Skeletal muscle tissue (tissue), 3 donors: ENCODE measurements at regions not wholly inside any gene's neighbourhood (a gene's known extent, or its start where the extent isn't known, plus 50 kb on each side); places are given as distances from the start of the nearest gene placed in this dataset.

ENCODE experiments used
- H3K27ac ChIP-seq: one replicate; pipeline ENCODE4 v1.7.0; 2013; ENCODE audit warnings: mild to moderate bottlenecking, low read depth, low read length, inconsistent platforms
- H3K27me3 ChIP-seq, 3 donors: one replicate each; pipeline ENCODE4 v1.7.0; 2013; ENCODE audit warnings: low read length in 3 of 3; ENCODE audit not compliant: control insufficient read depth in 3 of 3, insufficient read depth in 3 of 3
- H3K36me3 ChIP-seq, 3 donors: one replicate each; pipeline ENCODE4 v1.7.0; 2013; ENCODE audit warnings: low read length in 3 of 3; ENCODE audit not compliant: control insufficient read depth in 3 of 3, insufficient read depth in 3 of 3
- H3K4me1 ChIP-seq, 3 donors: one replicate each; pipeline ENCODE4 v1.7.0; 2013; ENCODE audit warnings: low read length in 3 of 3, mild to moderate bottlenecking in 3 of 3; ENCODE audit not compliant: control insufficient read depth in 3 of 3, insufficient read depth in 3 of 3
- H3K4me3 ChIP-seq, 3 donors: one replicate each; pipeline ENCODE4 v1.7.0; 2013; ENCODE audit warnings: low read length in 3 of 3
- H3K9ac ChIP-seq, 3 donors: one replicate each; pipeline ENCODE4 v1.7.0; 2013; ENCODE audit warnings: low read length in 3 of 3, mild to moderate bottlenecking in 3 of 3, moderate library complexity in 2 of 3, low read depth in 1 of 3
- H3K9me3 ChIP-seq, 3 donors: one replicate each; pipeline ENCODE4 v1.7.0; 2013; ENCODE audit warnings: low read length in 3 of 3; ENCODE audit not compliant: control insufficient read depth in 3 of 3
- donor health status: Osteomylitis.

- H3K4me3 ChIP-seq: no peak overlapping the region
- H3K9ac ChIP-seq: no peak overlapping the region
- no peaks in the 10 kb centered on the region for H3K9me3 ChIP-seq
- no peaks in the 10 kb centered on the region for H3K27me3 ChIP-seq
- H3K27ac ChIP-seq: no peak overlapping the region
- H3K4me1 ChIP-seq: no peaks in the 10 kb centered on the region
- no peaks in the 10 kb centered on the region for H3K36me3 ChIP-seq
These were observed 181.5 kb downstream of the SLIT2 start for GRCh38 chr4:20433097-20433705.

- no peaks in the 10 kb centered on the region for H3K9me3 ChIP-seq
- H3K27ac ChIP-seq: no peak overlapping the region
- no peak overlapping the region for H3K4me3 ChIP-seq
- H3K27me3 ChIP-seq: no peaks in the 10 kb centered on the region
- H3K4me1 ChIP-seq: no peaks in the 10 kb centered on the region
- H3K36me3 ChIP-seq: no peaks in the 10 kb centered on the region
- H3K9ac ChIP-seq: no peak overlapping the region
These were observed 188.5 kb downstream of the SLIT2 start for GRCh38 chr4:20440170-20440569.

- no peak overlapping the region for H3K9ac ChIP-seq
- H3K27me3 ChIP-seq: no peaks in the 10 kb centered on the region
- H3K9me3 ChIP-seq: no peaks in the 10 kb centered on the region
- no peak overlapping the region for H3K4me3 ChIP-seq
- H3K27ac ChIP-seq: no peak overlapping the region
- H3K4me1 ChIP-seq: no peaks in the 10 kb centered on the region
- no peaks in the 10 kb centered on the region for H3K36me3 ChIP-seq
These were observed 191.5 kb downstream of the SLIT2 start for GRCh38 chr4:20443015-20443805.

GRCh38 chr4:20444599-20445337, 193.1 kb downstream of the SLIT2 start:
- Histone ChIP-seq H3K27me3 (no peaks in the 10 kb centered on the region), H3K9ac (no peak overlapping the region), H3K27ac (no peak overlapping the region), H3K36me3 (no peaks in the 10 kb centered on the region), H3K4me1 (no peaks in the 10 kb centered on the region), H3K4me3 (no peak overlapping the region), H3K9me3 (no peaks in the 10 kb centered on the region)

GRCh38 chr4:20445933-20446723, 194.4 kb downstream of the SLIT2 start:
- Histone ChIP-seq H3K9me3 (no peaks in the 10 kb centered on the region), H3K9ac (no peak overlapping the region), H3K4me3 (no peak overlapping the region), H3K36me3 (no peaks in the 10 kb centered on the region), H3K27me3 (no peaks in the 10 kb centered on the region), H3K4me1 (no peaks in the 10 kb centered on the region), H3K27ac (no peak overlapping the region)

GRCh38 chr4:20447103-20447502, 195.4 kb downstream of the SLIT2 start:
- Histone ChIP-seq H3K4me3 (no peak overlapping the region), H3K9ac (no peak overlapping the region), H3K9me3 (no peaks in the 10 kb centered on the region), H3K27me3 (no peaks in the 10 kb centered on the region), H3K4me1 (no peaks in the 10 kb centered on the region), H3K27ac (no peak overlapping the region), H3K36me3 (no peaks in the 10 kb centered on the region)

GRCh38 chr4:20451986-20452385, 200.3 kb downstream of the SLIT2 start:
- H3K27me3 ChIP-seq: no peaks in the 10 kb centered on the region
- H3K4me3 ChIP-seq: no peak overlapping the region
- H3K9ac ChIP-seq: no peak overlapping the region
- H3K4me1 ChIP-seq: no peaks in the 10 kb centered on the region
- H3K27ac ChIP-seq: no peak overlapping the region
- no peaks in the 10 kb centered on the region for H3K9me3 ChIP-seq
- H3K36me3 ChIP-seq: no peaks in the 10 kb centered on the region

GRCh38 chr4:20454515-20454914, 202.8 kb downstream of the SLIT2 start:
- Histone ChIP-seq H3K4me1 (no peaks in the 10 kb centered on the region), H3K27ac (no peak overlapping the region), H3K27me3 (no peaks in the 10 kb centered on the region), H3K9ac (no peak overlapping the region), H3K4me3 (no peak overlapping the region), H3K9me3 (no peaks in the 10 kb centered on the region), H3K36me3 (no peaks in the 10 kb centered on the region)

GRCh38 chr4:20456407-20456806, 204.7 kb downstream of the SLIT2 start:
- Histone ChIP-seq H3K4me1 (no peaks in the 10 kb centered on the region), H3K27me3 (no peaks in the 10 kb centered on the region), H3K36me3 (no peaks in the 10 kb centered on the region), H3K27ac (no peak overlapping the region), H3K4me3 (no peak overlapping the region), H3K9me3 (no peaks in the 10 kb centered on the region), H3K9ac (no peak overlapping the region)
